ENCODE measurements at regions not wholly inside any gene's neighbourhood (a gene's known extent, or its start where the extent isn't known, plus 50 kb on each side); places are given as distances from the start of the nearest gene placed in this dataset.

GRCh38 chr1:72830606-72831390, 548.5 kb upstream of the NEGR1 start:
- DNase-seq = no peak
- no peak overlapping the region for H2AFZ ChIP-seq (ENCODE audit: insufficient read depth, low read depth, low read length, poor library complexity, severe bottlenecking)
- Mint-ChIP-seq H3K9me3 (peaks cover 2 to 30% (median 14%) of the 10 kb centered on the region in 7 donors), H3K4me1 (peaks cover 6% of the 10 kb centered on the region), H3K36me3 (no peaks in the 10 kb centered on the region), H3K27ac (no peak overlapping the region), H3K27me3 (ENCODE audit: low read depth in 3 of 3) (peaks cover 0 to 2% (median 1%) of the 10 kb centered on the region in 3 donors), H3K4me3 (no peak overlapping the region)
- H3K36me3 ChIP-seq (replicated peaks in 1 of 2; ENCODE audit: control insufficient read depth in 1 of 2, insufficient read depth in 2 of 2, low read length in 2 of 2) = no peaks in the 10 kb centered on the region
- no peaks in the 10 kb centered on the region for H3K27me3 ChIP-seq (ENCODE audit: control insufficient read depth in 2 of 2, insufficient read depth in 2 of 2, low read length in 2 of 2)
- H3K27ac ChIP-seq (ENCODE audit: low read depth in 1 of 2, low read length in 2 of 2) = no peak overlapping the region
- 58% methylated on average over 3 of the region's 5 CpGs for WGBS (ENCODE audit: insufficient coverage)
- TF ChIP-seq CTCF (IDR thresholded peaks at IDR 0.05) = no peak
- peaks cover 6 to 9% of the 10 kb centered on the region in 2 donors for H3K9me3 ChIP-seq (replicated peaks in 1 of 2; ENCODE audit: control insufficient read depth in 1 of 2, insufficient read depth in 1 of 2, low read length in 2 of 2)
- no peak overlapping the region for H3K4me2 ChIP-seq (replicated peaks; ENCODE audit: extremely low read depth, low read length, poor library complexity, severe bottlenecking)
- H4K20me1 ChIP-seq (ENCODE audit: insufficient read depth, low read length) = no peaks in the 10 kb centered on the region
- no peak overlapping the region for H3K9ac ChIP-seq (ENCODE audit: insufficient read depth, low read length, poor library complexity, severe bottlenecking)
- no peak overlapping the region for H3K4me3 ChIP-seq (replicated peaks in 1 of 3; ENCODE audit: low read depth in 2 of 3, low read length in 3 of 3)
- no peaks in the 10 kb centered on the region for H3K4me1 ChIP-seq (ENCODE audit: control insufficient read depth in 1 of 2, insufficient read depth in 2 of 2, low read length in 2 of 2)
- H3K79me2 ChIP-seq (ENCODE audit: insufficient read depth, low read length) = no peaks in the 10 kb centered on the region
- intact Hi-C loops (cut with micrococcal nuclease) = no loop called here

GRCh38 chr1:72827278-72827677, 544.9 kb upstream of the NEGR1 start:
- intact Hi-C loops (cut with micrococcal nuclease) = no loop called here
- H3K36me3 Mint-ChIP-seq = no peaks in the 10 kb centered on the region
- H3K9me3 Mint-ChIP-seq = peaks cover 8 to 21% (median 12%) of the 10 kb centered on the region in 7 donors

More at GRCh38 chr1:72827278-72827677, 544.9 kb upstream of the NEGR1 start:
- Mint-ChIP-seq H3K4me3 (no peak overlapping the region), H3K4me1 (peaks cover 6% of the 10 kb centered on the region), H3K27me3 (ENCODE audit: low read depth in 3 of 3) (peaks cover 0 to 1% (median 0%) of the 10 kb centered on the region in 3 donors), H3K27ac (no peak overlapping the region)
- Histone ChIP-seq H3K36me3 (replicated peaks in 1 of 2; ENCODE audit: control insufficient read depth in 1 of 2, insufficient read depth in 2 of 2, low read length in 2 of 2) (no peaks in the 10 kb centered on the region), H3K4me3 (replicated peaks in 1 of 3; ENCODE audit: low read depth in 2 of 3, low read length in 3 of 3) (no peak overlapping the region), H3K4me2 (replicated peaks; ENCODE audit: extremely low read depth, low read length, poor library complexity, severe bottlenecking) (no peak overlapping the region), H2AFZ (ENCODE audit: insufficient read depth, low read depth, low read length, poor library complexity, severe bottlenecking) (no peak overlapping the region), H3K27me3 (ENCODE audit: control insufficient read depth in 2 of 2, insufficient read depth in 2 of 2, low read length in 2 of 2) (no peaks in the 10 kb centered on the region), H3K4me1 (ENCODE audit: control insufficient read depth in 1 of 2, insufficient read depth in 2 of 2, low read length in 2 of 2) (no peaks in the 10 kb centered on the region), H4K20me1 (ENCODE audit: insufficient read depth, low read length) (no peaks in the 10 kb centered on the region), H3K27ac (ENCODE audit: low read depth in 1 of 2, low read length in 2 of 2) (no peak overlapping the region), H3K9ac (ENCODE audit: insufficient read depth, low read length, poor library complexity, severe bottlenecking) (no peak overlapping the region), H3K9me3 (replicated peaks in 1 of 2; ENCODE audit: control insufficient read depth in 1 of 2, insufficient read depth in 1 of 2, low read length in 2 of 2) (peaks cover 9 to 11% of the 10 kb centered on the region in 2 donors), H3K79me2 (ENCODE audit: insufficient read depth, low read length) (no peaks in the 10 kb centered on the region)
- no peak for TF ChIP-seq CTCF (IDR thresholded peaks at IDR 0.05)
- no peak for DNase-seq
